Spleen (tissue), 11 donors: ENCODE measurements at regions not wholly inside any gene's neighbourhood (a gene's known extent, or its start where the extent isn't known, plus 50 kb on each side); places are given as distances from the start of the nearest gene placed in this dataset.

Source experiments
- DNase-seq: peaks from one replicate; pipeline ENCODE4 v3.0.0-alpha.2; 2020
- H3K27ac ChIP-seq, 8 donors: fragments of 200-600 bp; sonication (generic) in 7 of 8; 1 replicate in 4 of 8; 2 replicates in 4 of 8; pipeline versions ENCODE4 v1.5.0 to v1.8.0; 2016 to 2021; ENCODE audit warnings: inconsistent platforms in 4 of 8, mild to moderate bottlenecking in 4 of 8, moderate library complexity in 1 of 8
- H3K27me3 ChIP-seq, 7 donors: fragments of 200-600 bp; sonication (generic) in 6 of 7; replicated peaks in 1 of 7; 1 replicate in 4 of 7; 2 replicates in 3 of 7; pipeline versions ENCODE4 v1.5.0 to v1.8.0; 2016 to 2021; ENCODE audit warnings: inconsistent platforms in 3 of 7, mild to moderate bottlenecking in 1 of 7
- H3K36me3 ChIP-seq, 6 donors: fragments of 200-600 bp; sonication (generic) in 5 of 6; 1 replicate in 4 of 6; 2 replicates in 2 of 6; pipeline versions ENCODE4 v1.5.0 to v1.8.0; 2016 to 2021; ENCODE audit warnings: inconsistent platforms in 2 of 6
- H3K4me1 ChIP-seq, 6 donors: fragments of 200-600 bp; sonication (generic) in 5 of 6; 1 replicate in 3 of 6; 2 replicates in 3 of 6; pipeline versions ENCODE4 v1.5.0 to v1.8.0; 2016 to 2021; ENCODE audit warnings: inconsistent platforms in 3 of 6
- H3K4me3 ChIP-seq, 8 donors: fragments of 200-600 bp; sonication (generic) in 7 of 8; 1 replicate in 4 of 8; 2 replicates in 4 of 8; pipeline versions ENCODE4 v1.5.0 to v1.8.0; 2016 to 2021; ENCODE audit warnings: inconsistent platforms in 4 of 8, mild to moderate bottlenecking in 4 of 8, moderate library complexity in 2 of 8
- H3K9me3 ChIP-seq, 8 donors: fragments of 200-600 bp; sonication (generic) in 7 of 8; 1 replicate in 4 of 8; 2 replicates in 4 of 8; pipeline versions ENCODE4 v1.5.0 to v1.8.0; 2016 to 2021; ENCODE audit warnings: inconsistent platforms in 4 of 8
- POLR2A ChIP-seq, 3 donors: fragments of 450-650 bp; IDR thresholded peaks; one replicate each; pipeline ENCODE4 v1.5.1; 2017; ENCODE audit warnings: antibody characterized with exemption in 3 of 3, mild to moderate bottlenecking in 1 of 3
- POLR2AphosphoS5 ChIP-seq, 3 donors: sonication (generic); formaldehyde crosslinking; IDR thresholded peaks; one replicate each; pipeline ENCODE4 v1.5.1; 2017; ENCODE audit warnings: antibody characterized with exemption in 3 of 3
- WGBS, 5 donors: extraction: QIAGEN DNeasy Blood & Tissue Kit in 3 of 5; methylation state at CpG; one replicate each; pipeline versions ENCODE4 v1.1.5 to v1.1.7; 2013 to 2018; 5-methylcytosine and 5-hydroxymethylcytosine counted together
- intact Hi-C: fragments of 100-400 bp; cut with DNase I; formaldehyde crosslinking; loops from one replicate; pipeline ENCODE4 v1.15.0; 2023; ENCODE audit warnings: low total_unique reads
- TF ChIP-seq, protein P1 (sequence below), 11 experiments: fragments of 200-600 bp in 7 of 11; fragments of 450-650 bp in 4 of 11; sonication (generic) in 4 of 11; IDR thresholded peaks in 8 of 11; conservative IDR thresholded peaks in 3 of 11; 1 replicate in 7 of 11; 2 replicates in 4 of 11; pipeline versions ENCODE4 v1.4.0 to v1.8.0; 2016 to 2021; ENCODE audit warnings: antibody characterized with exemption in 11 of 11, inconsistent platforms in 4 of 11, mild to moderate bottlenecking in 1 of 11
- donor health status: healthy with polysubstance abuse.
- donor health status: DM: no; HTN: no; CAD: no; lungs with moderate emphysema.
- donor health status: DM: no; HTN: no; CAD: no.
- donor health status: Bipolar disorder and iron deficiency.
- donor health status: healthy.
- donor health status: DM: no; HTN: no; CAD: no.
- donor health status: DM: yes; HTN: yes; CAD: no.

DNA sequence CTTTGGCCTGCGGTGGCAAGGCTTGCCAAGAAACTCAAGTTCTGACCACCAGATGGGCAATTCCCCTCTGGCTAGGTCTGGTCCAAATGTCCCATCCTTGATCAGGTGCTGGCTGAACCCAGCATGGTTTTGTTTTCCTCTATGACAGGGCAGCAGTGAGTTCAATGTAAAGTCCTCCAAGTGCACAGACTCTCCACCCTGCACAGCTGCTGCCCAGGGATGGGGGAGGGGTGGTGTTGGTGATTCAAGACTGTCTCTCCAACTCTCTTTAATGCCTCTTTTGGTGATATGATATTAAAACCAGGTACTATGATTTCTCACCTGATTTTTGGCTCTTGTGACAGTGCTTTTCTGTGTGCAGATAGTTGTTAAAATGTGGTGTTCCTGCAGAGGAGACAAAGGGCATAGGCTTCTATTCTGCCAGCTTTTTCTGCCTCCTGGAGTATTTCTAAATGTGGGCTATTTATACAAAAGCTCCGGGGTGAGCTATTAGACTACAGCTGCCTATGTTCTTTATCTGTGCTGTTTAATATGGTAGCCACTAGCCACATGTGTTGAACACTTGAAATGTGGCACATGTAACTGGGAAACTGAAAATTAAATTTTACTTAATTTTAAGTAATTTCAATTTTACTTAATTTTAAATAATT lies 64.0 kb upstream of the STK39 start:
- no peak overlapping the region for H3K4me3 ChIP-seq
- no peaks in the 10 kb centered on the region for H3K36me3 ChIP-seq
- H3K9me3 ChIP-seq = peaks cover 0 to 30% (median 17%) of the 10 kb centered on the region in 8 donors
- TF ChIP-seq POLR2AphosphoS5 (IDR thresholded peaks at IDR 0.05) = no peak
- TF ChIP-seq POLR2A (IDR thresholded peaks at IDR 0.05) = no peak
- TF ChIP-seq, protein P1, sequence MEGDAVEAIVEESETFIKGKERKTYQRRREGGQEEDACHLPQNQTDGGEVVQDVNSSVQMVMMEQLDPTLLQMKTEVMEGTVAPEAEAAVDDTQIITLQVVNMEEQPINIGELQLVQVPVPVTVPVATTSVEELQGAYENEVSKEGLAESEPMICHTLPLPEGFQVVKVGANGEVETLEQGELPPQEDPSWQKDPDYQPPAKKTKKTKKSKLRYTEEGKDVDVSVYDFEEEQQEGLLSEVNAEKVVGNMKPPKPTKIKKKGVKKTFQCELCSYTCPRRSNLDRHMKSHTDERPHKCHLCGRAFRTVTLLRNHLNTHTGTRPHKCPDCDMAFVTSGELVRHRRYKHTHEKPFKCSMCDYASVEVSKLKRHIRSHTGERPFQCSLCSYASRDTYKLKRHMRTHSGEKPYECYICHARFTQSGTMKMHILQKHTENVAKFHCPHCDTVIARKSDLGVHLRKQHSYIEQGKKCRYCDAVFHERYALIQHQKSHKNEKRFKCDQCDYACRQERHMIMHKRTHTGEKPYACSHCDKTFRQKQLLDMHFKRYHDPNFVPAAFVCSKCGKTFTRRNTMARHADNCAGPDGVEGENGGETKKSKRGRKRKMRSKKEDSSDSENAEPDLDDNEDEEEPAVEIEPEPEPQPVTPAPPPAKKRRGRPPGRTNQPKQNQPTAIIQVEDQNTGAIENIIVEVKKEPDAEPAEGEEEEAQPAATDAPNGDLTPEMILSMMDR (IDR thresholded peaks at IDR 0.05 in 8 of 11, conservative IDR thresholded peaks at IDR 0.05 in 3 of 11) = no peak
- DNase-seq = no peak
- no peaks in the 10 kb centered on the region for H3K4me1 ChIP-seq
- H3K27ac ChIP-seq = no peak overlapping the region
- no peaks in the 10 kb centered on the region for H3K27me3 ChIP-seq
- intact Hi-C loops = no loop called here
- 78 to 95% (median 84%) methylated on average over 2 of the region's 2 CpGs for whole genome bisulfite sequencing, 5 donors

DNA sequence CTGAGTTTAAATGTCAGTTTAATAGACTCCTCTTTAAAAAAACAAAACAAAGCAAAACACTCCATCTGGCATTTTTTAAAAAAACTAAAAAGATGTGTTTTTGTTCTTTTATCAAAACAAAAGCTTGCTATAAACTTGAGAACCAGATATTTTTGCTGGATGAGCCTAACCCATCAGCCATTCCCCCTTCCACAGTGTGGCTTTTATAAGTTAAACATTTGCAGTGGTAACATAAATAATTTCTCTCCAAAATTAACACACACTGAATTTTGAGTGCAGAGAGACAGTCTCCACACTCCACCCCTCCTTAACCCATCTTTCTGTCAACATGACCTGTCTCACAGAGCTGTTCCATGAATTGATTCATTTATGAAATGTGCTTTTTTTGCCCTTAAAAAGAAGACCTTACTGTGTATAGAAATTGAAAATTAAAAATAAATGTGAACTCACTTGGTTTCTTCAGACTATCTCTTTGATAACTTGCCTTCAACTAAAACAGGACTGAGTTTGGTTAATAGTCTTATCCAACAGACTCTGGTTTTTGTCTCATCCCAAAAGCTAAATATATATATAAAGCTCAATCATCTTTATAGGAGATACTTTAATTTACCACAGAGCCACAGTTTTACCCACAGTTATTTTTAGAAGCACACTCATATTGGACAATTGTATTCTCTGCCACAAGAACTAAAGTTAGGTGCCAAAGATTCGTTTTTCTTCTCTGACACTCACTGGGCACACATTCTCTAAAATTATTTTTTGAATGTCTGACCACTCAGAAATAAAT lies 64.8 kb upstream of the STK39 start:
- no peaks in the 10 kb centered on the region for H3K36me3 ChIP-seq
- H3K27me3 ChIP-seq = no peaks in the 10 kb centered on the region
- DNase-seq = no peak
- no peaks in the 10 kb centered on the region for H3K4me1 ChIP-seq
- H3K27ac ChIP-seq = no peak overlapping the region
- no peak overlapping the region for H3K4me3 ChIP-seq
- 38 to 48% (median 43%) methylated on average over 1 of the region's 1 CpG for WGBS, 5 donors
- TF ChIP-seq POLR2AphosphoS5 (IDR thresholded peaks at IDR 0.05) = no peak
- TF ChIP-seq POLR2A (IDR thresholded peaks at IDR 0.05) = no peak
- TF ChIP-seq, protein P1 (IDR thresholded peaks at IDR 0.05 in 8 of 11, conservative IDR thresholded peaks at IDR 0.05 in 3 of 11) = no peak
- H3K9me3 ChIP-seq = peaks cover 0 to 22% (median 11%) of the 10 kb centered on the region in 8 donors
- intact Hi-C loops = no loop called here

DNA sequence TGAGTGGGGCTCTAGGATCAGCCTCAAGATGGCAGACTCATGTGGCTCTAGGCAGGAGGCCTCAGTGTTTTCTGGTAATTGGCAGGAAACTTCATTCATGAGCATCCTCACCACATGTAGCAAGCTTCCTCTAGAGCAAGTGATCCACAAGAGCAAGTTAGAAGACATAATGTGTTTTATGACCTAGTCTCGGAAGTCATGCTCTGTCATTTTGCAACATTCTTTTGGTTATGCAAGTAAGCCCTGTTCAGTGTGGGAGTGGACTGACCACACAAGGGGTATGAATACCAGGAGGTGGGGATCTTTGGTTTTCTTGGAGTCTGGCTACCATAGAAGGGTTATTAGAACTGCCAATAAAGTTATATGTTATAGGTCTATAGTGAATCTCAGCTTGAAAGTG lies 66.8 kb upstream of the STK39 start:
- peaks cover 0 to 7% (median 0%) of the 10 kb centered on the region in 8 donors for H3K9me3 ChIP-seq
- H3K4me1 ChIP-seq = no peaks in the 10 kb centered on the region
- no peak overlapping the region for H3K27ac ChIP-seq
- no peak for DNase-seq
- no peak overlapping the region for H3K4me3 ChIP-seq
- TF ChIP-seq, protein P1 (IDR thresholded peaks at IDR 0.05 in 8 of 11, conservative IDR thresholded peaks at IDR 0.05 in 3 of 11) = no peak
- TF ChIP-seq POLR2AphosphoS5 (IDR thresholded peaks at IDR 0.05) (no peak), POLR2A (IDR thresholded peaks at IDR 0.05) (no peak)
- intact Hi-C loops = no loop called here
- no peaks in the 10 kb centered on the region for H3K36me3 ChIP-seq
- H3K27me3 ChIP-seq = no peaks in the 10 kb centered on the region
- WGBS, 5 donors = 75 to 93% (median 87%) methylated on average over 1 of the region's 1 CpG

DNA sequence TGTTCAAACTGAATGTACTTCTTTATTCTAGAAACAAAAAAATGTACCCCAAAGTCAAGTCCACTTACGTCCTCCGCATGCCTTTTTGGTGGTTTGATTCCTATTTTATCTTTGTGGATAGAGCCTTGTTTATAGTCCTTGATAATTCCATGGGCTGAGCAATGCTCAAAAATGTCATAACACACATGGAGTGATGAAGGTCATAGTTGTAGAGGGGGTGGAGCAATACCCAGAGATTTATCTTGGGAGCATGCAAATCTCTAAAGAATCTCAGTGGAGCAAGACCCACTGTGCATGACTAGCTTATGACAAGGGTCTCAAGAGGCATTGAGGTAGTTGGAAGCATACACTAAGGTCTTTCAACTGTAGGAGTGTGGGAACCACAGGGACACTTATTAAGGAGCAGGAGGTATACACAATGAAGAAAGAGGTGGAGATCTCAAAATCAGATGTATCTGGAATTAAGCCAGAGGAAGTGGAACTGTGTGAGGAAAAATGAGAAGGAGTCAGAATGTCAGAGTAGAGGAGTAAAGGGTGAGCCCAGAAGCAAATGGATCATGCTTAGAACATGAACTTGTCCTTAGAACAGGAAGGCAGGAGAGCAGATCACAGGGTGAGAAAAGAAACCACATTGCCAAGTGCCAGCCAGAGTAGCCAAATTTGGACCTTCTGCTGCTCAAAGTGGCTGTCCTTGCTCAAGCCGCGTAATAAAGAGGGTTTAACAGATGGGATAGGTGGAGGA lies 68.1 kb upstream of the STK39 start:
- intact Hi-C loops = no loop called here
- no peaks in the 10 kb centered on the region for H3K27me3 ChIP-seq
- H3K36me3 ChIP-seq = no peaks in the 10 kb centered on the region
- WGBS, 5 donors = 94 to 97% (median 95%) methylated on average over 4 of the region's 4 CpGs
- no peak for DNase-seq
- TF ChIP-seq POLR2AphosphoS5 (IDR thresholded peaks at IDR 0.05) (no peak), POLR2A (IDR thresholded peaks at IDR 0.05) (no peak)
- TF ChIP-seq, protein P1 (IDR thresholded peaks at IDR 0.05 in 8 of 11, conservative IDR thresholded peaks at IDR 0.05 in 3 of 11) = no peak
- H3K4me3 ChIP-seq = no peak overlapping the region
- H3K4me1 ChIP-seq = no peaks in the 10 kb centered on the region
- peaks cover 0 to 7% (median 0%) of the 10 kb centered on the region in 8 donors for H3K9me3 ChIP-seq
- no peak overlapping the region for H3K27ac ChIP-seq
